Neural crest cell (in vitro differentiated cells): ENCODE measurements at regions not wholly inside any gene's neighbourhood (a gene's known extent, or its start where the extent isn't known, plus 50 kb on each side); places are given as distances from the start of the nearest gene placed in this dataset.
A peak's percentile ranks its signal among the peaks of the same experiment; 100 is the strongest.

Source experiments
- DNase-seq: peaks from one replicate; pipeline ENCODE4 v3.0.0; 2021; ENCODE audit warnings: low read depth, mixed read lengths, low spot score
- H3K27ac Mint-ChIP-seq: one replicate; pipeline ENCODE4 v1.8.0; 2021; ENCODE audit warnings: mild to moderate bottlenecking, mixed read lengths; ENCODE audit not compliant: unreplicated experiment
- H3K27me3 Mint-ChIP-seq: 2 replicates; pipeline ENCODE4 v1.8.0; 2021; ENCODE audit warnings: low read depth, mild to moderate bottlenecking, mixed read lengths
- H3K36me3 Mint-ChIP-seq: 2 replicates; pipeline ENCODE4 v1.8.0; 2021; ENCODE audit warnings: low read depth, mild to moderate bottlenecking, mixed read lengths
- H3K4me1 Mint-ChIP-seq: 2 replicates; pipeline ENCODE4 v1.8.0; 2021; ENCODE audit warnings: mixed read lengths
- H3K4me3 Mint-ChIP-seq: one replicate; pipeline ENCODE4 v1.8.0; 2021; ENCODE audit warnings: mild to moderate bottlenecking, mixed read lengths
- H3K9me3 Mint-ChIP-seq: 2 replicates; pipeline ENCODE4 v1.8.0; 2021; ENCODE audit warnings: mixed read lengths
- TF ChIP-seq, protein P1 (sequence below): fragments of 200-600 bp; sonication (generic); conservative IDR thresholded peaks from 2 replicates; pipeline ENCODE4 v1.5.0; 2021; ENCODE audit warnings: antibody characterized with exemption, mild to moderate bottlenecking

DNA sequence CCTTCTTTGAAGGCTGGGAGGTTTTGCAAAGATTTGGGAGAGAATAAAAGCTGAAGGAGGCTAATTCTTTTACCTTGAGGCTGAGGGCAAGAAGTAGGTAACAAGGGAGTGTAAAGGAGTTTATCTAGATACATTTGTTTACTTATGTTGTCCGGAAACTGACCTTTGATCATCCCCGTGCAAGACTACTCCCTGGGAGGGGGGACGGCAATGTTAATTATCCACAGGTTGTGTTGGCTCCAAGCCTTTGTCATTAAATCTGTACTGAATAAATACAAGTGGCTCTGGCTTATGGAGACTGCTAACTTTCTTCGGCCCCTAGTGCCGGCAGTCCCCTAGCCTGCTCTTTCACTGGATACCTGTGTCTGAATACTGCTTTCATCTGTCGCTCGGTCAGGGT lies 1250.6 kb upstream of the LRRTM3 start:
- no peak overlapping the region for H3K27ac Mint-ChIP-seq
- TF ChIP-seq, protein P1, sequence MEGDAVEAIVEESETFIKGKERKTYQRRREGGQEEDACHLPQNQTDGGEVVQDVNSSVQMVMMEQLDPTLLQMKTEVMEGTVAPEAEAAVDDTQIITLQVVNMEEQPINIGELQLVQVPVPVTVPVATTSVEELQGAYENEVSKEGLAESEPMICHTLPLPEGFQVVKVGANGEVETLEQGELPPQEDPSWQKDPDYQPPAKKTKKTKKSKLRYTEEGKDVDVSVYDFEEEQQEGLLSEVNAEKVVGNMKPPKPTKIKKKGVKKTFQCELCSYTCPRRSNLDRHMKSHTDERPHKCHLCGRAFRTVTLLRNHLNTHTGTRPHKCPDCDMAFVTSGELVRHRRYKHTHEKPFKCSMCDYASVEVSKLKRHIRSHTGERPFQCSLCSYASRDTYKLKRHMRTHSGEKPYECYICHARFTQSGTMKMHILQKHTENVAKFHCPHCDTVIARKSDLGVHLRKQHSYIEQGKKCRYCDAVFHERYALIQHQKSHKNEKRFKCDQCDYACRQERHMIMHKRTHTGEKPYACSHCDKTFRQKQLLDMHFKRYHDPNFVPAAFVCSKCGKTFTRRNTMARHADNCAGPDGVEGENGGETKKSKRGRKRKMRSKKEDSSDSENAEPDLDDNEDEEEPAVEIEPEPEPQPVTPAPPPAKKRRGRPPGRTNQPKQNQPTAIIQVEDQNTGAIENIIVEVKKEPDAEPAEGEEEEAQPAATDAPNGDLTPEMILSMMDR = no peak
- H3K4me1 Mint-ChIP-seq = no peaks in the 10 kb centered on the region
- H3K4me3 Mint-ChIP-seq = no peak overlapping the region
- H3K36me3 Mint-ChIP-seq = no peaks in the 10 kb centered on the region
- H3K9me3 Mint-ChIP-seq = no peaks in the 10 kb centered on the region
- no peak for DNase-seq
- H3K27me3 Mint-ChIP-seq = no peaks in the 10 kb centered on the region

DNA sequence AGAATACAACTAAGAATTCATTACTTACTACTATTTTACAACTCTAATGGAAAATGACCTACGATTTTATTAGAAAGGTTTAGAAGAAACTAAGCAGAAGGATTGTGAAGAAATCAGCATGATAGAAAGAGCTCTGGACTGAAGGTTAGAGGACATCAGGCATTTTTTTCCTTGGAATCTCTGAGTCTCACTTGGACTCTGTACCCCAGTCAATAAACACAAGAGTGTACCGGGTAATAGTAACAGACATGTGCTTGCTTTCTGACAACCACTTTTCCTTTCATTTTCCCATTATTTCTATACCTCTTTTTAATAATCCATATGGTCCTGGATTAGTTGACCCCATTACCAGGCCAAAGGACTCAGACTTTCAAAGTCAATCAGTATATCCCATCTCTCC lies 1240.9 kb upstream of the LRRTM3 start:
- no peak overlapping the region for H3K4me3 Mint-ChIP-seq
- H3K9me3 Mint-ChIP-seq = no peaks in the 10 kb centered on the region
- H3K27me3 Mint-ChIP-seq = no peaks in the 10 kb centered on the region
- no peak overlapping the region for H3K27ac Mint-ChIP-seq
- no peaks in the 10 kb centered on the region for H3K4me1 Mint-ChIP-seq
- TF ChIP-seq, protein P1 = no peak
- no peaks in the 10 kb centered on the region for H3K36me3 Mint-ChIP-seq
- no peak for DNase-seq

DNA sequence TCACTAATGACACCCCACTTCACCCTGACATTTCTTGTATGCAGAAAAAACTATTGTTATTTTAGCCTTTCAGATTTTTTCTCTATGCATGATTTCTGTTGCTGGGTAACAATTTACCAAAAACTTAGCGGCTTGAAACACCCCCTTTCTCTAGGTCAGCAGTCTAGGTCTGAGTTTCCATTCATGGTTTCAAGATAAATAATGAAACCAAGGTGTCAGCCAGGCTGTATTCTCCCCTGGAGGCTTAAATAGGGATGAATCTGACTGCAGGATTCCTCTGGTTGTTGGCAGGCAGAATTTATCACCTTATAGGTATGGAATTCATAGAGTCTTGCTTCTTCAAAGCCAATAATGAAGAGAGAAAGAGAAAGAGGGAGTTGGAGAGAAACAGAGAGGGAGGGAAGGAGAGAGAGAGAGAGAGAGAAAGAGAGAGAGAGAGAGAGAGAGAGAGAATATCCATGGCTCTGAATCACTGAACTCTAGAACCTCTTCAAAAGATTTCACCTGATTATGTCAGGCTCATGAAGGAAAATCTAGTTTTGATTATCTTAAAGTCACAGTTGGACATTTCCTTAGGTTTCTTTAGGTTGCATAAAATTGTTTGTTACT lies 1224.6 kb upstream of the LRRTM3 start:
- H3K36me3 Mint-ChIP-seq = no peaks in the 10 kb centered on the region
- TF ChIP-seq, protein P1 = no peak
- H3K27ac Mint-ChIP-seq = no peak overlapping the region
- no peak for DNase-seq
- no peaks in the 10 kb centered on the region for H3K4me1 Mint-ChIP-seq
- H3K27me3 Mint-ChIP-seq = no peaks in the 10 kb centered on the region
- H3K4me3 Mint-ChIP-seq = no peak overlapping the region
- H3K9me3 Mint-ChIP-seq = no peaks in the 10 kb centered on the region

DNA sequence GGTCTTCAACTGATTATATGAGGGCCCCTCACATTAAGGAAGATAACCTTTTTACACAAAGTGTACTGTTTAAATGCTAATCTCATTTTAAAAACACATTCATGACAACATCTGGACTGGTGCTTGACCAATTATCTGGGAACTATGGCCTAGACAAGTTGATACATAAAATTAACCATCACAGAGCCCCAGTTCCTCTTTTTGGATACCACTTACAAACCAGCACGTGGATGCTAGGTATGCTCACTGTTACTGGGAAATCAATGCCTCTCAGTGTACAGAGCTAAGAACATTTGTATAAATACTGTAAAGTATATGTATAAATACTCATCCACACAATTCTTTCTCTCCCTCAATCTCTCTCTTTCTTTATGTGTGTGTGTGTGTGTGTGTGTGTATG lies 1217.8 kb upstream of the LRRTM3 start:
- H3K4me3 Mint-ChIP-seq = no peak overlapping the region
- H3K9me3 Mint-ChIP-seq = no peaks in the 10 kb centered on the region
- TF ChIP-seq, protein P1 = no peak
- DNase-seq = no peak
- no peaks in the 10 kb centered on the region for H3K4me1 Mint-ChIP-seq
- no peaks in the 10 kb centered on the region for H3K36me3 Mint-ChIP-seq
- no peaks in the 10 kb centered on the region for H3K27me3 Mint-ChIP-seq
- H3K27ac Mint-ChIP-seq = no peak overlapping the region

DNA sequence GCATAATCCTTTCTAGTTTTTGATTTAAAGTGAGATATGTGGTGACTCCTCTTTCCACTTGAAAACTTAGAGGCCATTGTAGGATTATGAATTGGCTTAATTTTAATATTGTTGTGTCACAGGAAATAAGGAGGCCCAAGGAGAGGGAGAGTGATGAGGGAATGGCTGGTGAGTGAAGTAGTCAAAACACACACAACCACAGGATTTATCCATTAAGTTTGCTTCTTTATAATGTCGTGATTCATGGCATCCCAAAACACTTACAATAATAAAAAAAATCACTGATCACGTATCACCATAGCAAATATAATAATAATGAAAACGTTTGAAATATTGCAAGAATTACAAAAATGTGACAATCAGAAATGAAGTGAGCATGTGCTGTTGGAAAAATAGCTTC lies 1215.5 kb upstream of the LRRTM3 start:
- H3K27ac Mint-ChIP-seq = peak overlapping the region; percentile 57
- H3K27me3 Mint-ChIP-seq = no peaks in the 10 kb centered on the region
- H3K36me3 Mint-ChIP-seq = no peaks in the 10 kb centered on the region
- no peaks in the 10 kb centered on the region for H3K9me3 Mint-ChIP-seq
- no peak for DNase-seq
- TF ChIP-seq, protein P1 = no peak
- no peaks in the 10 kb centered on the region for H3K4me1 Mint-ChIP-seq
- H3K4me3 Mint-ChIP-seq = no peak overlapping the region
